ACC112 (cell line): ENCODE measurements at regions not wholly inside any gene's neighbourhood (a gene's known extent, or its start where the extent isn't known, plus 50 kb on each side); places are given as distances from the start of the nearest gene placed in this dataset.
"Not testable (repeated sequence)": the region's sequence is repeated elsewhere in the genome, so short reads cannot be mapped to it uniquely, and the experiment has no call there.

Experiments used
- H2AFZ ChIP-seq: fragments of 200-600 bp; sonication (generic); one replicate; pipeline ENCODE4 v1.6.0; 2017; ENCODE audit warnings: antibody characterized with exemption, low read length; ENCODE audit not compliant: unreplicated experiment
- H3K27ac ChIP-seq: fragments of 200-600 bp; sonication (generic); 2 replicates; pipeline ENCODE4 v1.5.1; 2014; ENCODE audit warnings: low read depth, mild to moderate bottlenecking, antibody characterized with exemption, low read length, moderate library complexity
- H3K27me3 ChIP-seq: fragments of 200-600 bp; sonication (generic); 2 replicates; pipeline ENCODE4 v1.6.1; 2014; ENCODE audit warnings: mild to moderate bottlenecking, antibody characterized with exemption, low read length, moderate library complexity, mixed read lengths; ENCODE audit not compliant: insufficient read depth
- H3K36me3 ChIP-seq: fragments of 200-600 bp; sonication (generic); 2 replicates; pipeline ENCODE4 v1.6.1; 2016; ENCODE audit warnings: mild to moderate bottlenecking, antibody characterized with exemption, low read length, moderate library complexity, mixed read lengths; ENCODE audit not compliant: insufficient read depth
- H3K4me1 ChIP-seq: fragments of 200-600 bp; sonication (generic); one replicate; pipeline ENCODE4 v1.6.1; 2016; ENCODE audit warnings: low read length, mixed read lengths; ENCODE audit not compliant: insufficient read depth, unreplicated experiment, control insufficient read depth
- H3K4me3 ChIP-seq: fragments of 200-600 bp; sonication (generic); 2 replicates; pipeline ENCODE4 v1.5.1; 2014; ENCODE audit warnings: mild to moderate bottlenecking, low read depth, low read length
- H3K79me2 ChIP-seq: fragments of 200-600 bp; sonication (generic); one replicate; pipeline ENCODE4 v1.6.0; 2016; ENCODE audit warnings: low read length; ENCODE audit not compliant: control insufficient read depth, unreplicated experiment, insufficient read depth

GRCh38 chr18:28267878-28268625 lies 91.1 kb upstream of the CDH2 start:
- Histone ChIP-seq H3K36me3 (no peaks in the 10 kb centered on the region), H2AFZ (peak overlapping the region; percentile 27), H3K4me1 (peaks cover 12% of the 10 kb centered on the region), H3K79me2 (no peaks in the 10 kb centered on the region), H3K27me3 (no peaks in the 10 kb centered on the region), H3K4me3 (no peak overlapping the region), H3K27ac (no peak overlapping the region)

- Histone ChIP-seq H3K27ac (no peak overlapping the region), H3K79me2 (no peaks in the 10 kb centered on the region), H2AFZ (no peak overlapping the region), H3K4me1 (peaks cover 12% of the 10 kb centered on the region), H3K36me3 (no peaks in the 10 kb centered on the region), H3K27me3 (no peaks in the 10 kb centered on the region), H3K4me3 (no peak overlapping the region)
Measured at GRCh38 chr18:28267276-28267675, 90.3 kb upstream of the CDH2 start.

DNA sequence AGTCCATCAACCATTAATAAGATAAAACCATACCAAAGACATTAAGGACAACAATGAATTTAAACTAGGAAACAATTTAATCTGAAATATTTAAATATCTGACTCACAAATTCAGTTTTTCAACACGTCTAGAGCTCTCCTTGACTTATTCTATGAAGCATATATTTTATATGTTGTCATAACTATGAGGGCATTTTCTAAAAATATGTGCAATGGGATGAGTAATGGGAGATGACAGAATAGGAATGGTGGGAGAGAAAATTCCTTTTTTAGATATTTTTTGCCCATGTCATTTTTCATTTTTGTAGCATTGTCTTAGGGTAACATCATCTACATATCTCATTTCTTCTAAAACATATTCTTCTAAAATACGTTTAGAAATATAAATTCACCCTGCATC lies 79.2 kb upstream of the CDH2 start:
- Histone ChIP-seq H3K79me2 (no peaks in the 10 kb centered on the region), H3K4me1 (no peaks in the 10 kb centered on the region), H3K36me3 (no peaks in the 10 kb centered on the region), H3K4me3 (no peak overlapping the region), H3K27me3 (no peaks in the 10 kb centered on the region), H3K27ac (no peak overlapping the region), H2AFZ (no peak overlapping the region)

GRCh38 chr18:28248653-28249052 lies 71.7 kb upstream of the CDH2 start:
- Histone ChIP-seq H2AFZ (no peak overlapping the region), H3K4me3 (no peak overlapping the region), H3K79me2 (no peaks in the 10 kb centered on the region), H3K4me1 (no peaks in the 10 kb centered on the region), H3K27ac (no peak overlapping the region), H3K36me3 (no peaks in the 10 kb centered on the region), H3K27me3 (no peaks in the 10 kb centered on the region)

DNA sequence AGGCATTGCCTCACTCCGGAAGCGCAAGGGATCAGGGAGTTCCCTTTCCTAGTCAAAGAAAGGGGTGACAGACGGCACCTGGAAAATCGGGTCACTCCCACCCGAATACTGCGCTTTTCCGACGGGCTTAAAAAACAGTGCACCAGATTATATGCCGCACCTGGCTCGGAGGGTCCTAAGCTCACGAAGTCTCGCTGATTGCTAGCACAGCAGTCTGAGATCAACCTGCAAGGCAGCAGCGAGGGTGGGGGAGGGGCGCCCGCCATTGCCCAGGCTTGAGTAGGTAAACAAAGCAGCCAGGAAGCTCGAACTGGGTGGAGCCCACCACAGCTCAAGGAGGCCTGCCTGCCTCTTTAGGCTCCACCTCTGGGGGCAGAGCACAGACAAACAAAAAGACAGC lies 63.7 kb upstream of the CDH2 start:
- not testable (repeated sequence) for H3K27ac ChIP-seq, H3K36me3 ChIP-seq, H3K4me3 ChIP-seq, H2AFZ ChIP-seq, H3K79me2 ChIP-seq, H3K27me3 ChIP-seq, H3K4me1 ChIP-seq

DNA sequence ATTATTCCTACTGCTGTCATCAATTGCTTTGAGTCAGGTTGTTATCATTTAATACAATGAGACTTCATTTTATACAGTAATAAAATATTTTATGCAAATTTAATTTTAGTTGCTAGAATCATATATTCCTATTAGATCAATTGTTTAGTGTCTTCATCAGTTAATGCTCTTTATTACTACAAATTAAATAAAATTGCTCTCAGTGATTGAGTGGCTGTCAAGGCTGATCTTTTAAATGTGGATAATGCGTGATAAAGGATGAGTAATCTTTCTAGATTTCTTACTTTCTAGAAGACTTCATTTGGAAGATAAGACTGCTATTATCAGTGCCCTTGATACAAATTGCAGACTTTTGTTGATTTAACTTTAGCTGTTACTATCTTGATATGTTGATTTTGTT lies 59.6 kb upstream of the CDH2 start:
- Histone ChIP-seq H3K4me1 (no peaks in the 10 kb centered on the region), H2AFZ (no peak overlapping the region), H3K27me3 (no peaks in the 10 kb centered on the region), H3K4me3 (no peak overlapping the region), H3K36me3 (no peaks in the 10 kb centered on the region), H3K79me2 (no peaks in the 10 kb centered on the region), H3K27ac (no peak overlapping the region)
